SIG-M5 treated with dmso at 0.1 percent for 504 hours (cell line): ENCODE measurements at regions not wholly inside any gene's neighbourhood (a gene's known extent, or its start where the extent isn't known, plus 50 kb on each side); places are given as distances from the start of the nearest gene placed in this dataset.
"Not testable (repeated sequence)": the region's sequence is repeated elsewhere in the genome, so short reads cannot be mapped to it uniquely, and the experiment has no call there.

Experiments
- DNase-seq: peaks from one replicate; lab custom pipeline; 2025; ENCODE audit not compliant: unreplicated experiment; lab: John Stamatoyannopoulos, UW

GRCh38 chr12:124654666-124655047, 87.2 kb upstream of the NCOR2 start:
- no peak for DNase-seq

GRCh38 chr12:124653169-124653931, 85.9 kb upstream of the NCOR2 start:
- no peak for DNase-seq

GRCh38 chr12:124652661-124653060, 85.2 kb upstream of the NCOR2 start:
- DNase-seq: no peak

GRCh38 chr12:124651516-124652273, 84.3 kb upstream of the NCOR2 start:
- no peak for DNase-seq

- DNase-seq: no peak
These were observed 83.5 kb upstream of the NCOR2 start for GRCh38 chr12:124650912-124651311.

GRCh38 chr12:124648710-124649384, 81.4 kb upstream of the NCOR2 start:
- DNase-seq: no peak

- DNase-seq: no peak
These were observed 79.9 kb upstream of the NCOR2 start for GRCh38 chr12:124647316-124647715.

GRCh38 chr12:124646385-124647230, 79.2 kb upstream of the NCOR2 start:
- peak; percentile 33 for DNase-seq

GRCh38 chr12:124645530-124646244, 78.3 kb upstream of the NCOR2 start:
- no peak for DNase-seq

- DNase-seq: not testable (repeated sequence)
These were observed 76.4 kb upstream of the NCOR2 start for GRCh38 chr12:124643768-124644167.

GRCh38 chr12:124642105-124642504, 74.7 kb upstream of the NCOR2 start:
- DNase-seq: no peak

GRCh38 chr12:124641591-124641990, 74.2 kb upstream of the NCOR2 start:
- DNase-seq: no peak

GRCh38 chr12:124640056-124640455, 72.6 kb upstream of the NCOR2 start:
- DNase-seq: peak; percentile 41

GRCh38 chr12:124639122-124639806, 71.9 kb upstream of the NCOR2 start:
- no peak for DNase-seq

- peak; percentile 10 for DNase-seq
These were observed 70.2 kb upstream of the NCOR2 start for GRCh38 chr12:124637581-124637981.

GRCh38 chr12:124637163-124637562, 69.8 kb upstream of the NCOR2 start:
- DNase-seq: no peak

- DNase-seq: peak; percentile 56
These were observed 68.9 kb upstream of the NCOR2 start for GRCh38 chr12:124636138-124636978.

GRCh38 chr12:124635316-124635715, 67.9 kb upstream of the NCOR2 start:
- no peak for DNase-seq
